ENCODE measurements at regions not wholly inside any gene's neighbourhood (a gene's known extent, or its start where the extent isn't known, plus 50 kb on each side); places are given as distances from the start of the nearest gene placed in this dataset.

GRCh38 chr1:222301652-222302051, 246.3 kb downstream of the HHIPL2 start:
- H3K4me3 ChIP-seq (ENCODE audit: low read depth, low read length), result no peak overlapping the region

- no peak overlapping the region for H3K4me3 ChIP-seq (ENCODE audit: low read depth, low read length)
Measured at GRCh38 chr1:222299524-222299923, 248.4 kb downstream of the HHIPL2 start.

GRCh38 chr1:222290866-222291265, 257.0 kb downstream of the HHIPL2 start:
- no peak overlapping the region for H3K4me3 ChIP-seq (ENCODE audit: low read depth, low read length)

- no peak overlapping the region for H3K4me3 ChIP-seq (ENCODE audit: low read depth, low read length)
Measured at GRCh38 chr1:222288053-222288452, 259.9 kb downstream of the HHIPL2 start.

GRCh38 chr1:222286011-222286410, 261.9 kb downstream of the HHIPL2 start:
- H3K4me3 ChIP-seq (ENCODE audit: low read depth, low read length), result no peak overlapping the region

- H3K4me3 ChIP-seq (ENCODE audit: low read depth, low read length), result no peak overlapping the region
Measured at GRCh38 chr1:222285526-222285925, 262.4 kb downstream of the HHIPL2 start.

GRCh38 chr1:222284466-222284865, 263.4 kb downstream of the HHIPL2 start:
- no peak overlapping the region for H3K4me3 ChIP-seq (ENCODE audit: low read depth, low read length)

GRCh38 chr1:222283147-222283768, 264.6 kb downstream of the HHIPL2 start:
- H3K4me3 ChIP-seq (ENCODE audit: low read depth, low read length), result no peak overlapping the region

- no peak overlapping the region for H3K4me3 ChIP-seq (ENCODE audit: low read depth, low read length)
Measured at GRCh38 chr1:222279591-222279990, 268.3 kb downstream of the HHIPL2 start.

- H3K4me3 ChIP-seq (ENCODE audit: low read depth, low read length), result no peak overlapping the region
Measured at GRCh38 chr1:222278501-222278900, 269.4 kb downstream of the HHIPL2 start.

GRCh38 chr1:222275729-222276465, 272.0 kb downstream of the HHIPL2 start:
- H3K4me3 ChIP-seq (ENCODE audit: low read depth, low read length), result no peak overlapping the region

- H3K4me3 ChIP-seq (ENCODE audit: low read depth, low read length), result no peak overlapping the region
Measured at GRCh38 chr1:222275001-222275728, 272.7 kb downstream of the HHIPL2 start.

GRCh38 chr1:222266223-222267196, 281.4 kb downstream of the HHIPL2 start:
- no peak overlapping the region for H3K4me3 ChIP-seq (ENCODE audit: low read depth, low read length)

- no peak overlapping the region for H3K4me3 ChIP-seq (ENCODE audit: low read depth, low read length)
Measured at GRCh38 chr1:222263791-222264190, 284.1 kb downstream of the HHIPL2 start.

- no peak overlapping the region for H3K4me3 ChIP-seq (ENCODE audit: low read depth, low read length)
Measured at GRCh38 chr1:222257027-222257426, 290.9 kb downstream of the HHIPL2 start.

GRCh38 chr1:222256058-222256457, 291.8 kb downstream of the HHIPL2 start:
- H3K4me3 ChIP-seq (ENCODE audit: low read depth, low read length), result no peak overlapping the region

GRCh38 chr1:222252788-222253187, 295.1 kb downstream of the HHIPL2 start:
- no peak overlapping the region for H3K4me3 ChIP-seq (ENCODE audit: low read depth, low read length)

GRCh38 chr1:222251847-222252246, 296.1 kb downstream of the HHIPL2 start:
- H3K4me3 ChIP-seq (ENCODE audit: low read depth, low read length), result no peak overlapping the region

- H3K4me3 ChIP-seq (ENCODE audit: low read depth, low read length), result no peak overlapping the region
Measured at GRCh38 chr1:222250376-222250775, 297.5 kb downstream of the HHIPL2 start.

GRCh38 chr1:222247811-222248310, 300.0 kb downstream of the HHIPL2 start:
- H3K4me3 ChIP-seq (ENCODE audit: low read depth, low read length), result no peak overlapping the region

GRCh38 chr1:222247081-222247480, 300.8 kb downstream of the HHIPL2 start:
- H3K4me3 ChIP-seq (ENCODE audit: low read depth, low read length), result no peak overlapping the region

All from iPS-11a (cell line).